ENCODE measurements at regions not wholly inside any gene's neighbourhood (a gene's known extent, or its start where the extent isn't known, plus 50 kb on each side); places are given as distances from the start of the nearest gene placed in this dataset.

- H3K27ac ChIP-seq (replicated peaks) = no peak overlapping the region
- DNase-seq = no peak
- no peaks in the 10 kb centered on the region for H3K4me1 ChIP-seq
- H3K36me3 ChIP-seq = no peaks in the 10 kb centered on the region
- no peak overlapping the region for H3K4me3 ChIP-seq
- no peaks in the 10 kb centered on the region for H3K27me3 ChIP-seq (ENCODE audit: low read depth)
- intact Hi-C loops (cut with micrococcal nuclease) = loop anchor here (10.0 kb wide), 1 partner anchor 1162 kb away; no protein-coding TSS in a partner anchor
- peaks cover 17% of the 10 kb centered on the region for H3K9me3 ChIP-seq (replicated peaks)
- TF ChIP-seq CTCF (IDR thresholded peaks at IDR 0.05; ENCODE audit: borderline replicate concordance) = no peak
Measured at GRCh38 chr4:124266721-124267120, 445.8 kb downstream of the ANKRD50 start.

- no peaks in the 10 kb centered on the region for H3K4me1 ChIP-seq
- H3K36me3 ChIP-seq = no peaks in the 10 kb centered on the region
- TF ChIP-seq CTCF (IDR thresholded peaks at IDR 0.05; ENCODE audit: borderline replicate concordance) = no peak
- no peaks in the 10 kb centered on the region for H3K27me3 ChIP-seq (ENCODE audit: low read depth)
- no peak overlapping the region for H3K4me3 ChIP-seq
- H3K9me3 ChIP-seq (replicated peaks) = peaks cover 16% of the 10 kb centered on the region
- H3K27ac ChIP-seq (replicated peaks) = no peak overlapping the region
- DNase-seq = no peak
- intact Hi-C loops (cut with micrococcal nuclease) = no loop called here
Measured at GRCh38 chr4:124276461-124276860, 436.1 kb downstream of the ANKRD50 start.

GRCh38 chr4:124277691-124278090 is 434.8 kb downstream of the ANKRD50 start:
- Histone ChIP-seq H3K4me1 (no peaks in the 10 kb centered on the region), H3K9me3 (replicated peaks) (peaks cover 10% of the 10 kb centered on the region), H3K27me3 (ENCODE audit: low read depth) (no peaks in the 10 kb centered on the region), H3K36me3 (no peaks in the 10 kb centered on the region), H3K4me3 (no peak overlapping the region), H3K27ac (replicated peaks) (peak overlapping the region; percentile 39)
- no peak for TF ChIP-seq CTCF (IDR thresholded peaks at IDR 0.05; ENCODE audit: borderline replicate concordance)
- intact Hi-C loops (cut with micrococcal nuclease) = no loop called here
- no peak for DNase-seq

- intact Hi-C loops (cut with micrococcal nuclease) = no loop called here
- no peak for TF ChIP-seq CTCF (IDR thresholded peaks at IDR 0.05; ENCODE audit: borderline replicate concordance)
- DNase-seq = no peak
- H3K9me3 ChIP-seq (replicated peaks) = peaks cover 2% of the 10 kb centered on the region
- H3K27ac ChIP-seq (replicated peaks) = peak overlapping the region; percentile 39
- H3K4me1 ChIP-seq = no peaks in the 10 kb centered on the region
- H3K4me3 ChIP-seq = no peak overlapping the region
- no peaks in the 10 kb centered on the region for H3K36me3 ChIP-seq
- H3K27me3 ChIP-seq (ENCODE audit: low read depth) = no peaks in the 10 kb centered on the region
Measured at GRCh38 chr4:124278477-124278876, 434.1 kb downstream of the ANKRD50 start.

GRCh38 chr4:124279741-124280140 is 432.8 kb downstream of the ANKRD50 start:
- Histone ChIP-seq H3K4me1 (no peaks in the 10 kb centered on the region), H3K9me3 (replicated peaks) (no peaks in the 10 kb centered on the region), H3K4me3 (no peak overlapping the region), H3K36me3 (no peaks in the 10 kb centered on the region), H3K27me3 (ENCODE audit: low read depth) (no peaks in the 10 kb centered on the region), H3K27ac (replicated peaks) (no peak overlapping the region)
- intact Hi-C loops (cut with micrococcal nuclease) = no loop called here
- no peak for TF ChIP-seq CTCF (IDR thresholded peaks at IDR 0.05; ENCODE audit: borderline replicate concordance)
- DNase-seq = no peak

Measured in left ventricle myocardium inferior (tissue), 1 donor.